AG08396 (cell line): ENCODE measurements at regions not wholly inside any gene's neighbourhood (a gene's known extent, or its start where the extent isn't known, plus 50 kb on each side); places are given as distances from the start of the nearest gene placed in this dataset.
A peak's percentile ranks its signal among the peaks of the same experiment; 100 is the strongest.

Source experiments
- DNase-seq: peaks from one replicate; pipeline ENCODE4 v3.0.0; 2012; ENCODE audit warnings: low spot score, mixed read lengths

DNA sequence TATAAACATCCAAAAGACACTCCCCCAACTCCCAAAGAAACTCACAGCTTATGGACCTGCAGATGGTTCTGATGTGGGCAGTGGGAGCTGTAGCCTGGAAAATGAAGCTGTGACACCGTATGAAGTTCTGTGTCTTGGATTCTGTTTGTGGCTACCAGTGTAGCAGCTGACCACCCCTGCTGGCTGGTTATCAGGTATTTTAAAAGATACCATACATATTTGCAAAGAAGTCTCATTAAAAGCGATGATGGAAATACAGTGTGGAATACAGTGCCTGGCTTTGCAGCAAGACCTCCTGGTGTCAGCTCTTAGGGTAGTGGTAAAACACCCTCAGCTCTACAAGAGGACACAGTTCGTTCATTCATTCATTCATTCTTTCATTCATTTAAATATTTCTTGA is 194.3 kb upstream of the PRKCQ start:
- no peak for DNase-seq

- no peak for DNase-seq
Observed at GRCh38 chr10:6771331-6771730, 191.3 kb upstream of the PRKCQ start.

DNA sequence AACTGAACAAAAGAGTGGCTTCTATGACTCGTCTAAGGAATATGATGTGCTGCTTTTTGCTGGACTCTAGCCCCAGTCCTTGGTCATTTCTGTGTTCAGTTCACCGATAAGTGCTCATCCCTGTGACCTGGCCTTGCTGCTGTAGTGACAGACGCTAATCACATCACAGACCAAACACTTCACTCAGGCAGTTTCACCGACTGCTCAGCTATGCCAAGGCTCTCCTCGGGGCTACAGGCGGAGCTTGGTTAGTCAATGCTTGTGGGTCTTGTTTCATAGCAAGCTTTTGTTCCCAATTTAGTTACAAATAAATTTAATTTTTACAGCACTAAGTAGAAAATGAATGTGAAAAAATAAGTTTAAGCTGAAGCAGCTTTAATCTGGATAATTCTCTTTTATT is 190.8 kb upstream of the PRKCQ start:
- no peak for DNase-seq

GRCh38 chr10:6769704-6770417 is 189.8 kb upstream of the PRKCQ start:
- no peak for DNase-seq

GRCh38 chr10:6766131-6766801 is 186.2 kb upstream of the PRKCQ start:
- peak; percentile 17 for DNase-seq

GRCh38 chr10:6763423-6763822 is 183.3 kb upstream of the PRKCQ start:
- no peak for DNase-seq

DNA sequence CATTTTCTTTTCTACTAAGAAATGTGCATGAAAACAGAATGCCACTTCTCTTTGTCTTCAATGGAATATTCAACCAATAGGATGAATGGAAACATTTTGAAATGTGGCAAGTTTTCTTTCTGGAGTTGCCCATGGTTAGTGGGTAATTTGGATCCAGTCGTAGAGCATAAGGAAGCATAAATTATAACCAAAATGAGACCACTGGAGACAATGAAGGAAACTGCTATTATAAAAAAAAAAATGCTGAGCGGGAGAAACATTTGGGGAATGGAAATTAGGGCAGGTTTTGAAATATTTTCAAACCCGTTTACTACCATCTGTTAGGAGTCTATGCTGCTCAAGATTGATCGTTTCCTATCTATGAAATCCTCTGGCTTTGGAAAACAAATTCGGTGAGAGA is 182.9 kb upstream of the PRKCQ start:
- DNase-seq: no peak

DNA sequence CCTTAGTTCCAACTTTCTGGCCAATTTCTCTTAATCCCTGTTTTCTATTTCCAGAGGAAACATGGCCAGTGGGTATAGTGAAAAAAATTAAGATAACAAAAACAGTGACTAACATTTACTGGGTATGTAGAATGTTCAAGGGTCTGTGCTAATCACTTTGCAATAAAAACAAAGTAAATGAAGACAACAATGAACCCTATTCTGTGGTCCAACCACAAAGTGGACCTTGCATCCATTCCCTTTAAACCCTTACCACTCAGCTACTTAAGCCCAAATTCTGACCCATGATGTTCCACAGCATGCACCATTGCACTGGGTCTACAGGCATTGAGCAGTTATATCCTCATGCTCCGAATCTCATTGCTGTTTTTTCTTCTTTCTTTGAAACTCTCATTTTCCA is 179.9 kb upstream of the PRKCQ start:
- DNase-seq: no peak

GRCh38 chr10:6757158-6757557 is 177.1 kb upstream of the PRKCQ start:
- DNase-seq: no peak

- DNase-seq: no peak
Observed at GRCh38 chr10:6756716-6757115, 176.6 kb upstream of the PRKCQ start.

DNA sequence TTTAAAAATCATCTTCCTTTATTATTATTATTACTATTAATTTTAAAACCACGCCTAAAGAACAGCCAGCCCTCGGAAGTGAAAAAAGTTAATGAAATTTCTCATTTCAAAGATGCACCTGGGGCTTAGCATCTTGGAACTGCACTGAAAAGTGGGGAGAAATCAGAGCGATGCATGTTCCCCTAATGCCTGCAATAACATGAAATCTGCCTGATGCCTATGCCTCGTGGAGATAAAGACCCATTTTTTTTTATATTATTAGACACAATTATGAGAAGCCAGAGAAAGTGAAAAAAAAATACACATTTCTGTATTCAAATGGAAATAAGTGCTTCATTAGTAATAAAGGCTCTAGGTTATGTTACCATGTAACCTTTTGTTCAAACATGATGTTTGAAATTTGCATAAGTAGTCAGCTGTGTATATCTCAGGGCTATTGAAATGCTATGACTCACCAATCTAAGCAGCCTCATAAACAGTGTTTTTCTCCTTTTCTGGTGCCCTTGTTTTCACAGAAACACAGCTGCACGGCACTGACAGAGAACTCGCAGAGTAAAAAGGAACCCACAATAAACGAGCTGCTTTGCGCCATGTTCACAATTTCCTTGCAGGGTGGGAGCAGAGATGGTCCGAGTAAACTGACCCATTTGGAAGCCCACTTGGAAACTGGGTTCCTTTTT is 175.8 kb upstream of the PRKCQ start:
- peak; percentile 60 for DNase-seq

- no peak for DNase-seq
Observed at GRCh38 chr10:6753644-6754043, 173.6 kb upstream of the PRKCQ start.

- DNase-seq: no peak
Observed at GRCh38 chr10:6751363-6751762, 171.3 kb upstream of the PRKCQ start.

DNA sequence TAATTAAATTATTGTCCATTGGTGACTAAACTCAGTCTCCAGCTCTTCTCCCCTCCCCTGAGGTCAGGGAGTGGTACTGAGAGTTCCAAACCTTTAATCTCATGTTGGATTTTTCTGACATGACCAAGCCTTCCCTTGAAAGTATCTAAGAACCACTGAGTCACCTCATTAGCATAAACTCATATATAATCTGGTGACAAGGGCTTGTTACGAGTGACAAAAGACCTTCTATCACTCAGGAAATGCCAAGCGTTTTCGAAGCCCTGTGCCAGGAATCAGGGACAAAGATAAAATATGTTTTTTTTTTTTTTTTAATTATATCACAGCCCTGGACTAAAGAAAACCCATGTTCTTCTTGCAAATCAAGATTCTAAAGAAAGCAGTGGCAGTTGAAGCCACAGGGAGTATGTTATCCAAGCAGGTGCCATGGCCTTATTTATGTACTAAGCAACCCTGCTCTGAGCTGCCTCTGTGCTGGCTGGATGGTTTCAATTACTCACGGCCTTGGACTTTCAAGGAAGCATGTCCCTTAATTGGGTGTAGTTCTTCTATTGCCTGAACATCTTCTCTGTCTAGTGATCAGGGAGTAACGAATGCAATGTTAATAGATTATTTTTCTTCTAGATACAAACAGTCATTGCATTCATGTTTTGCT is 169.0 kb upstream of the PRKCQ start:
- peak; percentile 34 for DNase-seq

DNA sequence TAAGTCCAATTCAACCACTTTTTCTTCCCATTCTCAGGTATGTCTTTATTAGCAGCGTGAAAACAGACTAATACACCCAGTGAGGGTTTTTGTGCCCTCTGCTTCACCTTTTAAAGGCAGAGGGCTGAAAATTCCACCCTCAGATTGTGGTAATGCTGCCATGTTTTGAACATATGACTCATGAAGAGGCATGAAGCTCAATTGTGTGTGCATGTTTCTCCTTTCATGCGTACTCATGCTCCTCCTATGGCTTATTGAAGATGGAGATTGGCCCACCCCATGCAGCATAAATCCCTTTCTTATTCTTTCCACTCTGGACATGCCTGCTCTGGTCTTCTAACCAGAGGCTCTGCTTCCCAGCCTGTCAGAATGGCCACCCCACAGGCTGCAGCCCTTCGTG is 168.0 kb upstream of the PRKCQ start:
- DNase-seq: no peak

DNA sequence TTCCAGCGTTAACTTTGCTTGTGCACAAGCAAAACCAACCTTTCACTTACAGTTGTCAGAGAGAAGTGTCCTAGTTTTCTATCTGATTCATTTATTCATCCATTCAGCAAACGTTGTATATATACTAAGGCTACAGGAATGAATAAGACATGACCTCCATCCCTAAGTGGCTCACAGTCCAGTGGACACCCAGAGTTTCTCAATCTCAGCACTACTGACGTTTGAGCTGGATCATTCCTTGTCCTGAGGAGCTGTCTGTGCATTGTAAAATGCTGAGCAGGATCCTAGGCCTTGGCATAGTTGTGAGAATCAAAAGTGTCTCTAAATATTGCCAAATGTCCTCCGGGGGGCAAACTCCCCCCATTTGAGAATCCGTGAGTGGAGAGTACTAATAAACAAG is 166.7 kb upstream of the PRKCQ start:
- peak; percentile 42 for DNase-seq

DNA sequence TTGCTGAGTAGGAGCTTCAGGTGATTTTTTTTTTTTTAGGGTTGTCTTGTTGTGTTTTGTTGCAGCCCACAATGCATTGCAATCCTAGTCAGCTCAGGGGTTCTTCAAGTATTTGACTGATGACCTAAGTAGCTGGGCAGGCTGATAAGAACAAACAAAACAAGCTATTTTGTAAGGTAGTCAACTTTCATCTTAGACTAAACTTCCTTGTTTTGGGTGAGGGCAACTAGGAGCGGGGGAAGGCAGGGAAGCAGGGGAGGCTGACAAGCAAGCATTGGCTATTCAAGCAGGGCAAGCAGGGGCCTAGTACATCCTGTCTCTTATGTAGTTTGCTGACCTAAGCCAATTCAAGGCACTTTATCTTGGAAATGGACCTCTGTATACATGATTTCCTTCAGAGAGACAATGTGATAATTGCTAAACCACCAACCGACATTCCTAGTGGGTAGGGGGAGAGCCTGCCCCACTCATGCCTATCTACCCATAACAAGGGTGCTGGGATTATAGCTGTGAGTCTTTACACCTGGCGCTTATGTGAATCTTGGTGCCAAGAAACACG is 163.3 kb upstream of the PRKCQ start:
- DNase-seq: no peak

GRCh38 chr10:6741541-6741941 is 161.5 kb upstream of the PRKCQ start:
- DNase-seq: no peak

DNA sequence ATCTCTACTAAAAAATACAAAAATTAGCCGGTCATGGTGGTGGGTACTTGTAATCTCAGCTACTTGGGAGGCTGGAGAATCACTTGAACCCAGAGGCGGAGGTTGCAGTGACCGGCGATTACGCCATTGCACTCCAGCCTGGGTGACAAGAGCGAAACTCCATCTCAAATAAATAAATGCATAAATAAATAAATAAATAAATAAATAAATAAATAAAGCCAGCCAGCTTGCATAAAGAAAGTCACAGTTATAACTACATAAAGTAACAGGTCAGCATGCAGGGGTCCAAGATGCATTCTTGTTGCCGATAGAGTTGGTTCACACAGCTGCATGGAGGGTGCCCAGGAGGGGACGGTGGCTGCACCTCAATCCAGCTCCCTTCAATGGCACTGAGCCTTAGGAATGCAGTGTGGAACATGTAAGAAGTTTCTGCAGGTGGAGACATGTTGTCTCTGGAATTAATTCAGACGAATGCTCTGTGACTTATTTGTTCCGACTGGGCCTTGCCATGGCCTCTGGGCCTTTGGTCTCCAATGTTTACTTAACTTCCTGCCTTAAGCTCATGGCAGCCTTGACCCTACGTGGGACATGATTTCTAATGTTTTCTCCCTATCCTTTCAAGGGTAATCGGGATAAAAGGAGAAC is 159.6 kb upstream of the PRKCQ start:
- no peak for DNase-seq

GRCh38 chr10:6738112-6738768 is 158.2 kb upstream of the PRKCQ start:
- DNase-seq: peak; percentile 52

- no peak for DNase-seq
Observed at GRCh38 chr10:6737758-6738111, 157.7 kb upstream of the PRKCQ start.
